IMR-90 (cell line): ENCODE measurements at regions not wholly inside any gene's neighbourhood (a gene's known extent, or its start where the extent isn't known, plus 50 kb on each side); places are given as distances from the start of the nearest gene placed in this dataset.

ENCODE experiments used
- ATAC-seq: fragments of 200-7000 bp; cut with Tn5 transposase; 2 replicates; pipeline ENCODE4 v1.9.1; 2020; ENCODE audit warnings: low read depth, mild to moderate bottlenecking, moderate library complexity
- BruUV-seq: library from RNA; stranded (reverse); fragments of 400-500 nt; replicated peaks from 2 replicates; lab custom pipeline; 2021; lab: Mats Ljungman, UMichigan
- CTCF ChIA-PET: fragments of 300-600 bp; formaldehyde crosslinking; extraction: SDS; loops from one replicate; lab custom pipeline; 2021; ENCODE audit warnings: antibody characterized with exemption; lab: Yijun Ruan, JAX
- POLR2A ChIA-PET: fragments of 300-600 bp; sonication (Branson Sonifier 250); formaldehyde crosslinking; loops from one replicate; lab custom pipeline; 2022; ENCODE audit warnings: antibody characterized with exemption; ENCODE audit not compliant: unreplicated experiment; lab: Charles Lee
- DNase-seq: peaks from one replicate; pipeline ENCODE4 v3.0.0; 2013
- H2AFZ ChIP-seq: replicated peaks from 2 replicates; pipeline ENCODE3; 2013; ENCODE audit warnings: low read length, mild to moderate bottlenecking; ENCODE audit not compliant: poor library complexity
- H2AK5ac ChIP-seq: 2 replicates; pipeline ENCODE4 v1.6.1; 2013; ENCODE audit warnings: low read depth, low read length, inconsistent platforms
- H2AK9ac ChIP-seq: replicated peaks from 2 replicates; pipeline ENCODE3; 2013; ENCODE audit warnings: mild to moderate bottlenecking, low read depth, low read length, moderate library complexity; ENCODE audit not compliant: poor library complexity
- H2BK120ac ChIP-seq: 2 replicates; pipeline ENCODE4 v1.6.1; 2013; ENCODE audit warnings: low read depth, low read length, inconsistent platforms
- H2BK15ac ChIP-seq: 3 replicates; pipeline ENCODE4 v1.6.1; 2013; ENCODE audit warnings: low read depth, low read length, inconsistent platforms
- H2BK20ac ChIP-seq: 2 replicates; pipeline ENCODE4 v1.6.1; 2013; ENCODE audit warnings: low read depth, mild to moderate bottlenecking, inconsistent platforms, low read length, moderate library complexity
- H2BK5ac ChIP-seq: 2 replicates; pipeline ENCODE4 v1.6.1; 2013; ENCODE audit warnings: mild to moderate bottlenecking, low read depth, low read length, inconsistent platforms; ENCODE audit not compliant: poor library complexity, severe bottlenecking
- H3K14ac ChIP-seq: replicated peaks from 2 replicates; pipeline ENCODE4 v1.6.1; 2013; ENCODE audit warnings: low read depth, low read length, inconsistent platforms
- H3K18ac ChIP-seq: 2 replicates; pipeline ENCODE4 v1.6.1; 2013; ENCODE audit warnings: low read depth, low read length, control low read depth
- H3K23ac ChIP-seq: 2 replicates; pipeline ENCODE4 v1.6.1; 2013; ENCODE audit warnings: low read depth, low read length, inconsistent platforms
- H3K27ac ChIP-seq: 2 replicates; pipeline ENCODE4 v1.5.1; 2013; ENCODE audit warnings: mild to moderate bottlenecking, control low read depth, low read length; ENCODE audit not compliant: insufficient read depth
- H3K27me3 ChIP-seq: 2 replicates; pipeline ENCODE4 v1.6.1; 2013; ENCODE audit warnings: low read length; ENCODE audit not compliant: control insufficient read depth, insufficient read depth
- H3K36me3 ChIP-seq: 2 replicates; pipeline ENCODE4 v1.6.1; 2013; ENCODE audit warnings: low read length, mixed read lengths; ENCODE audit not compliant: control insufficient read depth, insufficient read depth
- H3K4ac ChIP-seq: 2 replicates; pipeline ENCODE4 v1.6.1; 2013; ENCODE audit warnings: low read depth, low read length, inconsistent platforms
- H3K4me1 ChIP-seq: 2 replicates; pipeline ENCODE4 v1.6.1; 2013; ENCODE audit warnings: low read length, mixed read lengths; ENCODE audit not compliant: control insufficient read depth, insufficient read depth
- H3K4me2 ChIP-seq: 2 replicates; pipeline ENCODE4 v1.6.1; 2013; ENCODE audit warnings: low read depth, mild to moderate bottlenecking, control low read depth, low read length, moderate library complexity
- H3K4me3 ChIP-seq: 2 replicates; pipeline ENCODE4 v1.5.1; 2013; ENCODE audit warnings: low read depth, mild to moderate bottlenecking, control low read depth, low read length, moderate library complexity; ENCODE audit not compliant: insufficient read depth
- H3K56ac ChIP-seq: 2 replicates; pipeline ENCODE4 v1.6.1; 2013; ENCODE audit warnings: low read length, inconsistent platforms; ENCODE audit not compliant: insufficient read depth; ENCODE audit errors: extremely low read depth
- H3K79me1 ChIP-seq, 2 experiments: 2 replicates each; pipeline ENCODE4 v1.6.1; 2013; ENCODE audit warnings: low read length in 2 of 2, inconsistent platforms in 1 of 2, low read depth in 1 of 2
- H3K9ac ChIP-seq: 2 replicates; pipeline ENCODE4 v1.6.1; 2013; ENCODE audit warnings: low read depth, low read length, control low read depth
- H3K9me1 ChIP-seq: 2 replicates; pipeline ENCODE4 v1.6.1; 2013; ENCODE audit warnings: low read length, inconsistent platforms; ENCODE audit not compliant: insufficient read depth
- H3K9me3 ChIP-seq: 2 replicates; pipeline ENCODE4 v1.6.1; 2013; ENCODE audit warnings: low read length; ENCODE audit not compliant: control insufficient read depth, insufficient read depth
- H4K20me1 ChIP-seq: 2 replicates; pipeline ENCODE4 v1.6.1; 2013; ENCODE audit warnings: low read length, inconsistent platforms; ENCODE audit not compliant: insufficient read depth
- H4K5ac ChIP-seq: 2 replicates; pipeline ENCODE4 v1.6.1; 2013; ENCODE audit warnings: mild to moderate bottlenecking, low read depth, low read length, control low read depth
- H4K8ac ChIP-seq, 2 experiments: 2 replicates each; pipeline ENCODE4 v1.6.1; 2013; ENCODE audit warnings: low read depth in 2 of 2, low read length in 2 of 2, control low read depth in 1 of 2, inconsistent platforms in 1 of 2
- H4K91ac ChIP-seq: 2 replicates; pipeline ENCODE4 v1.6.1; 2013; ENCODE audit warnings: low read depth, low read length, inconsistent platforms; ENCODE audit not compliant: insufficient read depth
- BHLHE40 ChIP-seq: fragments of 150-350 bp; IDR thresholded peaks from 2 replicates; pipeline ENCODE4 v1.6.1; 2016; ENCODE audit warnings: mild to moderate bottlenecking, low read depth, low read length
- CEBPB ChIP-seq: IDR thresholded peaks from 2 replicates; pipeline ENCODE4 v1.6.1; 2012; ENCODE audit warnings: low read depth, low read length, improper control_type of control experiment
- MXI1 ChIP-seq: IDR thresholded peaks from 2 replicates; pipeline ENCODE4 v1.6.1; 2012; ENCODE audit warnings: low read depth, mild to moderate bottlenecking, low read length, moderate library complexity, borderline replicate concordance
- POLR2A ChIP-seq: IDR thresholded peaks from 2 replicates; pipeline ENCODE4 v1.6.1; 2012; ENCODE audit warnings: mild to moderate bottlenecking, low read depth, low read length
- RAD21 ChIP-seq: IDR thresholded peaks from 2 replicates; pipeline ENCODE4 v1.6.1; 2012; ENCODE audit warnings: low read length, improper control_type of control experiment
- WGBS, 2 experiments: methylation state at CpG; one replicate each; pipeline versions ENCODE4 v1.1.5 to v1.1.7; 2013; ENCODE audit warnings: missing lambda C conversion rate in 2 of 2; ENCODE audit not compliant: insufficient read length in 1 of 2; ENCODE audit errors: extremely low coverage in 2 of 2; 5-methylcytosine and 5-hydroxymethylcytosine counted together
- dilution Hi-C: fragments of 300-500 bp; cut with HindIII; formaldehyde crosslinking; loops from one replicate; pipeline ENCODE4 v1.14.3; 2018; ENCODE audit warnings: low sequenced_read_pairs; ENCODE audit not compliant: unreplicated experiment
- in situ Hi-C: fragments of 300-500 bp; cut with MboI; formaldehyde crosslinking; loops from 3 replicates; pipeline ENCODE4 v1.14.3; 2019; ENCODE audit warnings: low sequenced_read_pairs, inconsistent platforms, mixed read lengths
- intact Hi-C: fragments of 100-400 bp; cut with micrococcal nuclease; formaldehyde crosslinking; loops from 2 replicates; pipeline ENCODE4 v1.10.0; 2022
- TF ChIP-seq, protein P1 (sequence below): conservative IDR thresholded peaks from 2 replicates; pipeline ENCODE4 v1.5.1; 2012; ENCODE audit warnings: mild to moderate bottlenecking, low read depth, low read length, improper control_type of control experiment
- TF ChIP-seq, protein P2 (sequence below): fragments of 150-350 bp; IDR thresholded peaks from 2 replicates; pipeline ENCODE4 v1.6.1; 2017; ENCODE audit warnings: mild to moderate bottlenecking, antibody characterized with exemption, low read length, low read depth

DNA sequence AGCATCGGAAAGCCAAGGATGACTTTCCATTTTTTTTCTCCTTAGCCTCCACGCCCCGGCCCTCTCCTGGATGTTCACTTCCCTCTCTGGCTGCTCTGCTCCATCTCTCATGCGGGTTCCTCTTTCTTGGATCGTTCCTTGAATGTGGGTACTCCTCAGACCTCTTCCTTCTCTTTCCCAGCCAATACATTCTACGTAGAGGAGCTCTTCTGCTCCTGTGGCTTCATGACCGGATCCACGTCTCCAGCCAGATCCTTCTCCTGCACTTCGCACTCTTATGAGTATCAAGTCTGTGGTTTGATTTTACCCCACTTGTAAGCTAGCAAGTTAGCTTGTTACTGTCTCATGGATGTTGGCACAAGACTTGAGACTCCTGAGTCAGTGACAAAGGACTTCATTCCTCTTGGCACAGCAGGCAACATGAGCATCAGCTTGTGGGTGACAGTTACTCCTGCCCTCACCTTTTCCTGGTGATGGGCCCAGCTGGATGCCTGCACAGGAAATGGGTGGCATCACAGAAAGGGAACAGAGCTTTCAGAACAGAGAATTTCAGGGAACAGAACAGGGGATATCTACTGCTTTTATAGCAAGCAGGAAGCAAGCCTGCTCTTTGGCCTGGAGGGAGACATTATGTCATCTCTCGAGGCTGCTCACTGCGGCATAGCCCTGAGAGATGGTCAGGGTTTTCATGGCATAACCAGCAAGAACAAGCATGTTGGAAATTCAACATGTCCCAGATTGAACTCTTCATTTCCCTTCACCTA, 100.1 kb upstream of the KIF26B start:
- no peak for ATAC-seq
- Histone ChIP-seq H3K23ac (no peak overlapping the region), H3K9me1 (no peaks in the 10 kb centered on the region), H4K5ac (no peak overlapping the region), H3K4me1 (no peaks in the 10 kb centered on the region), H3K36me3 (no peaks in the 10 kb centered on the region), H2AFZ (no peak overlapping the region), H3K56ac (no peak overlapping the region), H3K18ac (no peak overlapping the region), H4K8ac (no peak overlapping the region), H3K27me3 (no peaks in the 10 kb centered on the region), H3K27ac (no peak overlapping the region), H3K9ac (no peak overlapping the region), H3K14ac (no peak overlapping the region), H2AK5ac (no peak overlapping the region), H4K91ac (no peak overlapping the region), H2BK15ac (no peak overlapping the region), H3K4ac (no peak overlapping the region), H3K4me3 (no peak overlapping the region), H2AK9ac (no peak overlapping the region), H3K79me1 (no peaks in the 10 kb centered on the region), H2BK120ac (no peak overlapping the region), H2BK20ac (no peak overlapping the region), H2BK5ac (no peak overlapping the region), H4K20me1 (no peaks in the 10 kb centered on the region), H3K9me3 (no peaks in the 10 kb centered on the region), H3K4me2 (no peak overlapping the region)
- CTCF ChIA-PET: interaction anchor here (0.6 to 1.5 kb wide), 2 partner anchors 12 to 46 kb away, joined by 4 to 6 read pairs; no protein-coding TSS in a partner anchor
- intact Hi-C loops (no loop called here), in situ Hi-C loops (no loop called here), dilution Hi-C loops (no loop called here)
- WGBS, 2 experiments: 86% methylated on average over 7 of the region's 11 CpGs; no CpG with 5 or more reads in 1 of the 2 experiments
- BruUV-seq: no TSS peak
- DNase-seq: no peak
- TF ChIP-seq, protein P1, sequence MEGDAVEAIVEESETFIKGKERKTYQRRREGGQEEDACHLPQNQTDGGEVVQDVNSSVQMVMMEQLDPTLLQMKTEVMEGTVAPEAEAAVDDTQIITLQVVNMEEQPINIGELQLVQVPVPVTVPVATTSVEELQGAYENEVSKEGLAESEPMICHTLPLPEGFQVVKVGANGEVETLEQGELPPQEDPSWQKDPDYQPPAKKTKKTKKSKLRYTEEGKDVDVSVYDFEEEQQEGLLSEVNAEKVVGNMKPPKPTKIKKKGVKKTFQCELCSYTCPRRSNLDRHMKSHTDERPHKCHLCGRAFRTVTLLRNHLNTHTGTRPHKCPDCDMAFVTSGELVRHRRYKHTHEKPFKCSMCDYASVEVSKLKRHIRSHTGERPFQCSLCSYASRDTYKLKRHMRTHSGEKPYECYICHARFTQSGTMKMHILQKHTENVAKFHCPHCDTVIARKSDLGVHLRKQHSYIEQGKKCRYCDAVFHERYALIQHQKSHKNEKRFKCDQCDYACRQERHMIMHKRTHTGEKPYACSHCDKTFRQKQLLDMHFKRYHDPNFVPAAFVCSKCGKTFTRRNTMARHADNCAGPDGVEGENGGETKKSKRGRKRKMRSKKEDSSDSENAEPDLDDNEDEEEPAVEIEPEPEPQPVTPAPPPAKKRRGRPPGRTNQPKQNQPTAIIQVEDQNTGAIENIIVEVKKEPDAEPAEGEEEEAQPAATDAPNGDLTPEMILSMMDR: no peak
- no peak for TF ChIP-seq MXI1
- TF ChIP-seq BHLHE40: no peak
- no peak for TF ChIP-seq RAD21
- no peak for TF ChIP-seq POLR2A
- no peak for TF ChIP-seq CEBPB
- TF ChIP-seq, protein P2, sequence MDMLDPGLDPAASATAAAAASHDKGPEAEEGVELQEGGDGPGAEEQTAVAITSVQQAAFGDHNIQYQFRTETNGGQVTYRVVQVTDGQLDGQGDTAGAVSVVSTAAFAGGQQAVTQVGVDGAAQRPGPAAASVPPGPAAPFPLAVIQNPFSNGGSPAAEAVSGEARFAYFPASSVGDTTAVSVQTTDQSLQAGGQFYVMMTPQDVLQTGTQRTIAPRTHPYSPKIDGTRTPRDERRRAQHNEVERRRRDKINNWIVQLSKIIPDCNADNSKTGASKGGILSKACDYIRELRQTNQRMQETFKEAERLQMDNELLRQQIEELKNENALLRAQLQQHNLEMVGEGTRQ: no peak
- POLR2A ChIA-PET: no interaction called here
